Dermis microvascular lymphatic vessel endothelial cell (primary cell): ENCODE measurements at regions not wholly inside any gene's neighbourhood (a gene's known extent, or its start where the extent isn't known, plus 50 kb on each side); places are given as distances from the start of the nearest gene placed in this dataset.

Source experiments
- DNase-seq, 2 donors: peaks; one replicate each; pipeline versions ENCODE4 v3.0.0 to v3.0.0-alpha.2; 2010; ENCODE audit warnings: low read depth in 2 of 2

DNA sequence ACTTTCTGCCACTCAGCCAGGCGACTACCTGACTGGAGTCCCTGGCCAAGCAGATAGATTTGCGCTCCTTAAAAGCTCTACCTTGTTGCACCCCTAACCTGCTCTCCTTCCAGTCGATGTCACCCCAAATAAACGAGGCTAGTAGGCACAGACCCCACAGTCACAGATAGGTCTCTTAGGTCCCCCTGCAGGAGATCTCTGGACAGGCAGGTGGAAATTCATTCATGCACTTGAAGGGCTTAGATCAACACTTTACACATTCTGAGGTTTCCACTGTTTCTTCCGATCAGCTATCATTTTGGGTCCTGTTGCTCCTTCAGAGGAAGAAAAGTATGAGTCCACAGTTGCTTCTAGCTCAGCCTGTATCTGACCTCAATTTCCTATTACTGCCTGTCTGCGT is 272.6 kb upstream of the FMN2 start:
- no peak for DNase-seq

DNA sequence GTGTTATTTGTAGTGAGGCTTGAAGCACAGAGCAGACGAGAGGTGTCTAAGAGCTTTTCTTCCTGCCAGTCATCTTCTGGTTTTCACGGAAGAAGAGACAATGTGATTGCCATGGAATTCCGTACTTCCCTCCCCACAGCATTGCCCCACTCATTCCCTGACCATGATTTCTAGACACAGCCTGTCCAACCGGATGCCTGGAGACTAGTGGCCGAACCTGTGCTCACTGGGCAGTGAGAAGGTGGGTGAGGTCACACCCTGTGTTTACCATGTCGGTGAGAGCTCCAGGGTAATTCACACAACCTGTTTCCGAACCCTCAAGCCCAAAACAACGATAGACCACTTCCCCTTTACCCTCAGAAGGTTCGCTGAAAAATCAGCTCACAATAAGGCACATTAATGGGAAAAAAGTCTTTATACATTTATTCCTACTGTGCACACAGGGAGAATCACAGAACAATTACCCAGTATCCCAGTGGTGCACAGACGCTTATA is 271.9 kb upstream of the FMN2 start:
- DNase-seq, result no peak

DNA sequence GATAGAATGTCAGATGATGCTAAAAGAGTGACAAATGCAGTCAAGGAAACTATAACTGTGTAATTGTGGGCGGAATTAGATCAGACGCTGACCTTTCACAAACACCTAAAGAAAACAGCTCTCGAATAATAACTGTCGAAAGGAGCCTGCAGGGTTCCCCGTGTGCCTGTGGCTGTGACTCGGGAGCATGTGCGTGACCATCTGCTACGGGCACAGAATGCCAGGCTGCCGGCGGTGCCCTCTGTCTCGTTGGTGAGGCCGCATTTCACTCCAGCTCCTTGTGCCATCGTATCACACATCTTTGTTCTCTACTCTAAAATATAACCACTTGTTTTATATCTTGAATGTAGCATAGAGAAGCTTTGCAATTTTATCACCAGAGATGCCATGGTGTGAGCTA is 267.8 kb upstream of the FMN2 start:
- no peak for DNase-seq

DNA sequence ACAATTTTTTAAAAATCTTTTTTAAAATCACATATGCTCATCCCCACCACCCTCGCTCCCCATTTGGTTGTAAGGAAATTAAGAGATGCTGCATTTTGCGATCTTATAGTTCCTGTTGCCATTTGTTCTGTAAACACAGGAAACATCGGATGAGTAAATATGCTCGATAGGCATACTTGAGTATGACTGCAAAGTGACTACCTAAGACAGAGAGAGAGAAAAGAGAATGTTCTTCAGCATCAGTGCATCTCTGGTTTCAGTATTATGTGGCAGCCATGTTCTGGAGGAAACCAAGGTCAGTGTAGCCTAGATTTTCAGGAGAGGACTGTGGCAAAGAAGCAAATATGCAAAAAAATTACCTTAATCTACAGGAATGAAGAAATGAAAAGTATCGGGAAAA is 265.5 kb upstream of the FMN2 start:
- no peak for DNase-seq

DNA sequence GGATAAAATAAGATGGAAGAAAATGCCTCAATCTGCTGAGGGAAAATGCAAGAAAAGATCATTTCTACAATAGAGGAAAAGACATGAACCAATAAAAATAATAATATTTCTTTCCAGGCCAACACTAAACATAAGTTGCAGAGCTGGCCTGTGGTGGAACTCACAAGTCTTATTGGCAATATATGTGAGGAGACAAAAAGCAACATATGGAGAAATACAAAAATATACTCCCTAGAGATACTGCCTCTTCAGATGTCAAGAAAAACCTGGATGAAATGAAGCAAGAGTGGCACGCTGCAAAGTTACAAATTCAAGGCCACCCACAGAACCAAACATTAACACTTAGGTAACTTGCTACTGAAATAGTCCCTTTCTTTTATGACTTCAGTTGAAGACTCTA is 264.9 kb upstream of the FMN2 start:
- no peak for DNase-seq

DNA sequence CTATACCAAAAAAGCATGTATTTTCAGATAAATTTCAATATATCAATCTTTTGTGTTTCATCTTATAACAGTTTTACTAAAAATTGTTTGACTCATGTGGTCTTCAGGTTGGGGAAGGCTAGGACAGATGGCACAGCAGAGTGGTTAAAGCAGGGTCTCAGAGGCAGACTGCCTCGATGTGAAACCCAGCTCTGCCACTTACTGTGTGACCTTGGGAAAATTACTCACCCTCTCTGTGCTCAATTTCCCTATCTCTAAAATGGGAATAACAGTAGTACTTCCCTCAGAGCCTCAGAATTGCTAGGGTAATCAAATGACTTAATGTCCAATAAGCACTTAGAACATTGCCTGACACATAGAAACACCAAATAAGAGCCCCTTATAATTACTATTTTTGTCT is 262.1 kb upstream of the FMN2 start:
- no peak for DNase-seq

DNA sequence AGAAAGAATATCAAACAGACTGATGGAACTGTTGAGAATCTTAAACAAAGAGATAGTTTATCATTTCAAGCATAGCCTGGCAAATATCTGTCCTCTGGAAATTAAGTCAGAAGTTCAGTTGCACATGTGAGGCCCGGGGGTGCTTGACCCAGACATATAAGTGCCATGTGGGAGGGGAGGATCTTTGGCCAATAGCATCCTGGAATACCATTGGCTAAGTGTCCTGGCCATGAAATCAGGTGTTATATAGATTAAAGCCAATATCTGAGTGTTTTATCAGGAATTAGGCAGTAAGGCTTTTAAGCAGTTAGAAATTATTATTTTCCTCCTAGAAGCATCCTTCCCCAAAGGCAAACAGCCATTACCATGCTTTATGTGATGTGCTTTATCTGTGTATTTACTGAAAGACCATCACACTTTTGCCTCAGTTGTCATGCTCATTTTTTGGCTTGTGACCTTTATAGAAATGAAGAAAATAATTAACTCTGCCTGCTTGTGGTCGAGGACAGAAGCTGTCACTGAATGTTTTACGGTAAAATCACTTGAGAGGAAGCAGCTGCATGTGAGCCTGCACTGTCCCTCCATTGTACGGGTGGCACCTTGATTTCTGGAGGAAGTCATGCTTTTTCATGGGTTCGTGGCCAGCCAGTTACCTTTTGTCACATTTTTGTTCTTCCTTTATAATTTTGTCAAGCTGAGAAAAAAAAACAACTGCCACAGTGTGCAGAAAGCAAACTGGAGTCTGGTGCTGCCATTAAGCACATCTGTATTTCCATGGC is 259.9 kb upstream of the FMN2 start:
- DNase-seq, result peak in 1 of 2 donors; percentile 26

DNA sequence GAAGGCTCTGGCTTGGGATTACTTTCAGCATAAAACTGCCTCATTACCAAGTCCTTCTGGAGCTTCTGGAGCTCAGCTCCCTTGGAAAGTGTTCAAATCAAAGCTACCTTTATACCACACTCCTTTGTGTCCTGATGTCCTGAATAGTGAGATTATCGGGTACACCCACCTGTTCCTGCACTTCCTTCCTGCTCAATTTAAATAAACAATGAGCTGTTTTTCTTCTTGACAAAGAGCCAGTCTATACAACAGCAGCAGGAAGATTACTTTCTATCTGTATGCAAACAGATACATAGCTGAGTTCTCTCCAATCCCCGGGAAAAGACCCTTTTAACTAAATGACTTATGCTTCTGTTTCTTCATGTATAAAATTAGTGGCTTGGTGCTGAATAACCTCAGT is 258.0 kb upstream of the FMN2 start:
- peak; percentile 33 to 84 for DNase-seq

DNA sequence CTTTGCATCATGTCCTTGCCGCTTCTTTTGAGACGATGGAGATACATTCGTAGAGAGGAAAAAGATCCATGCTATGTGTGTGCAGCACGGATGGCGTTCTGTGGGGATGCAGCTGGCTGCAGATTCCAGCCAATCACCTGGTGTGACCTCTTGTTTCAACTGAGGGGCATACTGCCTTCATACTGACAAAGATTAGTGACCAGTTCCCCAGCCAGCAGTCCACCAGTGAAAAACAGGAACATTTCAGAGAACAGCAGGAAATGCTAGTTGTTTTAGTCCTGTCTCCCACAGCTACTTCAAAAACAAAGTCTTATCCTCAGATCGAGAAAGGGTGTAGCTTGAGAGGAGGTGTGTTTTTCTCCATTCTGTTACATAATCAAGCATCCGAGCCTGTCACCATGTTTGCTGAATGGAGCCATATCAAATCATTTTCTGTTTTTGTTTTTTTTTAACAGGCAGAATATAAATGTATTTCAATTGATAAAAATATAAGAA is 255.7 kb upstream of the FMN2 start:
- peak; percentile 7 to 62 for DNase-seq

DNA sequence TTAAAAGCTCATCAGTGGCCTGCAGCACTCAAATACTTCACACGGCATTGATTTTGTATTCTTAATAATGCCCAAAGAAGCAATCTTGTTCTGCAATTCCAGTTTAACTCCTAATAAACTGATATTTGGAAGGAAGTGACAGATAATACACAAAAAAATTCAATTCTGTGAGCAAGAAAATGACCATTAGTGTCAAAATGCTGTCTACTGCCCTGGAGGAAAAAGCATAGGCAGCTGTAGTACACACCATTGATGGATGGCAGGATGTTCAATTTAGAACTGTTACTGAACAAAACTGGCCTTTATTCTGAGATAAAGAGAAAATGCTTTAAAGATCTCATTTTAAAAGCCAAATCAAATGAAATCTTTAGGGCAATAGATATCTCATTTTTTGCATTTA is 251.3 kb upstream of the FMN2 start:
- no peak for DNase-seq

DNA sequence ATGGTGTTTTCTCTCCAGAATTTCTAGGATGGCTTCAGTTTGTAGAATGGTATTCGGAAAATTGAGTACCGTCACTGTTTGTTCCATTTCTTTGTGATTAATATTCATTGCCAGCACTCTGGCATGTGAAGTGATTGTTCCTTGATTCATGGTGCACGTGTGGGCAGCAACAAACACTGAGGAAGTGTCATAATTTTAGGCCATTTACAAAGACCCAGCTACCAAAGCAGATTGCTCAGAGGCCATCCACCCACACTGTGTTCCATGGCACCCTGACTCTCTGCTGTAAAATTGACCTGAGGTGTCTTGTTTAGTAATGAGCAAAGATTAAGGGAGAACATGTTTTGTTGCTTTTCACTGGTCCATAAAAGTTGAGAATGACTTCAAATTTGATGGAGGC is 250.9 kb upstream of the FMN2 start:
- no peak for DNase-seq

DNA sequence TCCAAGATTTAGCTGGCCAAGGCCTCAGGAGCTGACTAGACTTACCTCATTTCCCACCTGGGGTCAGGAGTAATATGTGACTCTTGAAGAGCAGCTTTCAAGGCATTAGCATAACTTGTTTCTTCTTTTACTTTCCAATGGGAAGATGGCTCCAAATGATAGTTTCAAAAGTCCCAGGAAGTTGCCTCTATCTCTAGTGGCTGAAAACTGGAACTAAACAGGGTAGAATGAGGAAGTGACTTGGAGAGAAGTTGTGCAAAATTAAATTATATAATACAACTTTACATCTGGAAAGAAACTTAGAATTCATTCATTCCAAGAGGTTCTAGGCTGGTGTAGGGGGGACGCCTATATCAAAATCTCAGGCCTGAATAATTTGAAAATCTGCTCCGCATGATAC is 250.1 kb upstream of the FMN2 start:
- DNase-seq, result no peak

DNA sequence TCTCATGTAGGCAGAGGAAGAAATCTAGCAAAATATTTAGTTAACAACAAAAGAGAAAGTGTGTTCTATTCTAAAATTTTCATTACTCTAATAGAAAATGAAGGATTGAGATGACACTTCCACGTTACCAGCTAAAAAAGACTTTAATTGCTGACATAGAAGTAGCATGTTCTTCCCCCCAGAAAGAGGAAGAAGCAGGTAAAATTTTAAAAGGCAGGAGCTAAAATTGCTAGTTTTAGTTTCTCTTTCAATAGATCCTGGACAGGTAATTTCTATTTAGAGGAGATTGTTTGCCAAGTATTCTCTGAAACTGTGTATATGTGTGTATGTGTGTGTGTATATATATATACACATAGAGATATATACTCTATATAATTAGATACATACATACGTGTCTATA is 248.1 kb upstream of the FMN2 start:
- no peak for DNase-seq

DNA sequence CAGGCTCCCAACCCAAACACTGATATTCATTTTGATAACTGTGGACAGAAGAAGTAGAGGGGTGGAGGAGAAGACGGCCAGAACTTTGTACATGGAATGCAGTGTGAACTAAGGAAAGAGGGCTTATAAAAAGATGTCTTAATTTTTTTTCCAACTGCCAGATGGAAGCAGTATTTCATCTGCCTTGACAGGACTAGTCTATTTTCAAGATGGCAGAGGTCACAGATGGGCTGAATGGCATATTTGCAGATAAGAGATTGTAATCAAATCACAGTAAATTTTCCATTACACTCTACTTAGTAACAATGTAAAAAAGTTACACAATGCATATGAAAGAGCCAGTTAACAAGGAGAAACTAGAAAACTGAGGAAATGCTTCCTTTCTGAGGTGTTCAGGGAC is 246.8 kb upstream of the FMN2 start:
- DNase-seq, result no peak

DNA sequence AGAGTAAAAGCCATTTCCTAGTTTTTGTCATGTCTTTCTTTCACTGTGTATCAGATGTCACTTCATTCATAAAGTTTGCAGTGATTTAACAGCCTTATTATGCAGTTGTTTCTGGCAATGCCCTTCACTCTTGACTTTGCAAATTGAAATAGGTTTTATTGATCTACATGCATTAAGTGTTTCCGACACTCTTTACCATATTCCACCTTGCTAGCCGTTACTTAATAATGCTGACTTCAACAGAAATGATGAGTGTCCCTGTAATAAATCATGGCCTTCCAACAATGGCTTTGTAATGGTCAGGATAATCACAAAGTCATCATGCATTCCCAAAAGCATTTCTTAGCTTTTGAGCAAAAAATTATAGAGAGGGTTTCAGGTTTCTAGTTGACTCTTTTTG is 236.8 kb upstream of the FMN2 start:
- no peak for DNase-seq

DNA sequence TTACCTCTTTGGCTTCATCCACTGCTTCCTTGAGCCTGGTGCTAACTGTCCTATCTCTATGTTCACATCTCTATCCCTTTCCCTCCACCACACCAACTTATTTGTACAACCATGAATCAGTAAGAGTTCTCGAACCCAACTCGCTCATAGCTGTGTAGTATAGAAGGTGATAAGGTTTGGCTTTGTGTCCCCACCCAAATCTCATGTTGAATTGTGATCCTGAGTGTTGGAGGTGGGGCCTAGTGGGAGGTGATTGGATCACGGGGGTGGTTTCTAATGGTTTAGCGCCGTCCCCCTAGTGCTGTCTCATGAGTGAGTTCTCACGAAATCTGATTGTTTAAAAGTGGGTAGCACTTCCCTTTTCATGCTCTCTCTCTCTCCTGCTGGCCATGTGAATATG is 235.6 kb upstream of the FMN2 start:
- DNase-seq, result no peak

DNA sequence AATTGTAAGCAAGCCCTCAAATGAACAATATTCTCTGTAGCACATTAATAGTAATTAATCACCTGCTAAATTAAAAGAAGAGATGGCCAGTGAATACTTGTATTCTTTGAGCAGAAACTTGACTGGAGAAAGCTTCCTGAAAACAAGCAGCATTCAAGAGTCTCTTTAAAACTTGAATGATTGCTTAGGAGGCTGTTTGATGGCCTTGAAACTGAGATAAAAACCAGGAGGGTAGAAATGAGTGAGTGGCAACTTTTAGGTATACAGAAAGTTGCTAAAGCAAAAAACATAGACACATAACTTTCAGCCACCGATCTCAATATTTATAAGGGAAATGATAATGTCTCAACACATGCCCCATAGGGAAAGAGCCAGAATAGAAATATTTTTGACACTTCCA is 234.8 kb upstream of the FMN2 start:
- no peak for DNase-seq

DNA sequence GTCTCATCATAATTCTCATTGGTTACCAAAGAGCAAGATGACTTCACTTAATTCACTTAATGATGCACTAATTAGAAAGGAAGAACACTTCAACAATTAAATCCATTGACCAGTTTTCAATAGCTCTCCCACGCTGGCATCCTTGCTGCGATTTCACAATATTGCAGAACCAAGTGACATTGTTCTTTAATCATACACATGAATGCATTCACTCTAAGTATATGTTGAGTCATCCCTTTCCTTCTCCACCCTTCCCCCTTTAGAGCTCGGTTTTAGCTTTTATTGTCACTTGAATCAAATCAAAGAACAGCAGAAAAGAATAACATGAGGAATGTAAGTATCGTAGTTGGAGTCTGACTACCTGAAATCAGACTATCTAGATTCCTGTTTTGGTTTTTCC is 233.6 kb upstream of the FMN2 start:
- no peak for DNase-seq

DNA sequence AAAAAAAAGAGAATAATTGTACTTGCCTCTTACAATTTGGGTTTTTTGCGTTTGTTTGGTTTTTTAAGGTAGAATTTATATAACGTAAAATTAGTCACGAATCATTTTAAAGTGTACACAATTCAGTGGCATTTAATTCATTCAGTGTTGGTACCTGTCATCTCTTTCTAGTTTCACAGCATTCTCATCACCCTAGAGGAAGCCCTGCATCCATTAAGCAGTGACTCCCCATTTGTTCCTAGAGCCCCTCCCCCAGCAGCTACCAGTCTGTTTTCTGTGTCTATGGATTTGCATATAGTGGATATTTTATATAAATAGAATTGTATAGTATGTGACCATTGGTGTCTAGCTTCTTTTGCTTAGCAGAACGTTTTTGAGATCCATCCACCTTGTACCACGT is 233.2 kb upstream of the FMN2 start:
- DNase-seq, result no peak

DNA sequence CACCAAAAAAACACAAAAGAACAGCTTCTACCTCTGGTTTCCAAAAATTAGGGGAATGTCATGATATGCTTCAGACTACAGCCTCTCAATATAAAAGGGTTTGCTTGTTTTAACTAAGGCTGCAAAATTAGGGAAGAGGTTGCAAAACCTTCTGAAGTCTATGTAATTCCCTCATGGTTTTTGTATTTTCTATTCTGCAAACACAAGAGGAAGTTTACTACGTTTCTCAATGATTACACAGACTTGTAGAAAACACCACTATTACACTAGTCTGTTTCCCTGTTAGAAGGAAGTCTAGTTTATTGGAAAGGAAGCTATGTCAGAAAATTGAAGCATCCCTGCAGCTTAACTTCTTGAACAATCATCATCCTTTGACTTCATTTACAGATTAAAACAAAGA is 229.7 kb upstream of the FMN2 start:
- no peak for DNase-seq

DNA sequence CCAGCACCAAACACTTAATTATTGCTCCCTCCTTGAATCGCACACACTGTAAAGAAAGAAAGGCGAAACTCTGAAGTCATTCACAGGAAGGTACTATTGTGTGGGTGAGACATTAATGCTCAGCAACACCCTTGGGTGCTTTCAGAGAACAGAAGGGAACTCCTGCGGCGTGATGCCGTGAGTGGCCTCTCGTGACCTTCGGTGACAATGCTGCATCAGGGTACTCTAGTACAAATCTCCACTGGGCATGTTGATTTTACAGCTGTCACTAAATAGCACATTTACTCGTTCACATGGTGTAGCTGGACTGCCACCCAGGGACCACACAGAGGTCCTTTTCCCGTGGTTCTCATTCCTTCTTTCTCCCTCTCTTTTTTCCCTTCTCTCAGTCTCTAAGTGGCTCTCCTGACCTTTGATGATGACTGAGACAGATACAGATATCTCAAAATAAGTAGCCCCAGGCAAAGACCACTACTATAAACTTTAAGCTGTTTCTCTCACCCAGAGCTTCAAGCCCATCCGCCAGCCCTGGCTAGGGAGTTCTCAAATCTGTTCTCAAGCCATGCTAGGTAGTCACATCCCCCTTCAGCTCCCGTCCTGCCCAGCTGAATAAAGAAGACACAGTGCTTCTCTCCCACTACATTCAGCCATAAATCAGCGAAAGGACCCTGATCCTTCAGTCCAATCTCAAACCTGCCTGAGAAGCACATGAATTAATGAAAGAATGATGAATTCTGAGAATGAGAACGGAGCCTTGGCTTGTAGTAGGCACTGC is 223.4 kb upstream of the FMN2 start:
- no peak for DNase-seq

DNA sequence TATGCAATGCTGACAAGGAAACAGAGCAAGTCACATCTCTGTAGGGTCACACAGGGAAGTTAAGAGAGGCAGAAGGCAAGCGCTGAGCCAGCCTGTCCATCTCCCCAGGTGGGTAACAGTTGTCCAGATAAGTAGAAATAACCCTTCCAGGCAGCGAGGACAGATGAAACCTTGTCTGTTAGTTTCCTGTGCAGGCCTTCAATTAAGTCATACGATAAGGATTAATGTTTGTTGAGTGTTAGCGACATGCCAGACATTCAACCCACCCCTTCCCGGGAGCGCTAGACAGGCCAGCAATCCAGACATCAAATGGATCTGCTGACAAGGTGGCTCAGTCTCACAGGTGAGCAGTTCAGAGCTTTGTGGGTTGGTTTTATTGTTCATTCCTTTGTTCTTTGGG is 221.5 kb upstream of the FMN2 start:
- DNase-seq, result no peak

DNA sequence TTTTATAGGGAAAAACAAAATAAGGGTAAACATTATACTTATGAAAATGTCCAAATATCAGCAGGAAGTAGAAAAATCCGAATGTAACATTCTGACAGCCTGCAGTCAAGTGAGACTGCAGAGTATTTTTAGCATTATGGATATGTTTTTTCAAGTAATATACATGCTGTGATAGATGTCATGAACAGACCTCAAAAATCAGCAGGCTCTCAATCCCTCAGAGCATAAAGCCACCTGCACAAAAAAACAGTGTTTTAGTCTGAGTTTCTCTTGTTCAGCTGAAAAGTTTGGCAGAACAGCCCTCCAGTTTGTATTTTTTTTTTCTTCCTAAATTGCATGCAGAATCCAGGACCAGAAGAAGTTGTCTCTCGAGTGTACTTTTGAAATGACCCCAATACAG is 219.1 kb upstream of the FMN2 start:
- DNase-seq, result no peak
